ENCODE measurements at regions not wholly inside any gene's neighbourhood (a gene's known extent, or its start where the extent isn't known, plus 50 kb on each side); places are given as distances from the start of the nearest gene placed in this dataset.

- TF ChIP-seq, protein P1, sequence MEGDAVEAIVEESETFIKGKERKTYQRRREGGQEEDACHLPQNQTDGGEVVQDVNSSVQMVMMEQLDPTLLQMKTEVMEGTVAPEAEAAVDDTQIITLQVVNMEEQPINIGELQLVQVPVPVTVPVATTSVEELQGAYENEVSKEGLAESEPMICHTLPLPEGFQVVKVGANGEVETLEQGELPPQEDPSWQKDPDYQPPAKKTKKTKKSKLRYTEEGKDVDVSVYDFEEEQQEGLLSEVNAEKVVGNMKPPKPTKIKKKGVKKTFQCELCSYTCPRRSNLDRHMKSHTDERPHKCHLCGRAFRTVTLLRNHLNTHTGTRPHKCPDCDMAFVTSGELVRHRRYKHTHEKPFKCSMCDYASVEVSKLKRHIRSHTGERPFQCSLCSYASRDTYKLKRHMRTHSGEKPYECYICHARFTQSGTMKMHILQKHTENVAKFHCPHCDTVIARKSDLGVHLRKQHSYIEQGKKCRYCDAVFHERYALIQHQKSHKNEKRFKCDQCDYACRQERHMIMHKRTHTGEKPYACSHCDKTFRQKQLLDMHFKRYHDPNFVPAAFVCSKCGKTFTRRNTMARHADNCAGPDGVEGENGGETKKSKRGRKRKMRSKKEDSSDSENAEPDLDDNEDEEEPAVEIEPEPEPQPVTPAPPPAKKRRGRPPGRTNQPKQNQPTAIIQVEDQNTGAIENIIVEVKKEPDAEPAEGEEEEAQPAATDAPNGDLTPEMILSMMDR (conservative IDR thresholded peaks at IDR 0.05 in 1 of 2, IDR thresholded peaks at IDR 0.05 in 1 of 2; ENCODE audit: low read depth in 1 of 2, low read length in 2 of 2) = no peak
- no peak for TF ChIP-seq EZH2 (IDR thresholded peaks at IDR 0.05; ENCODE audit: low read length, missing control alignments)
Measured at GRCh38 chr10:90577569-90577968, 280.3 kb downstream of the HTR7 start.

All from fibroblast of lung (primary cell).